ENCODE measurements at regions not wholly inside any gene's neighbourhood (a gene's known extent, or its start where the extent isn't known, plus 50 kb on each side); places are given as distances from the start of the nearest gene placed in this dataset.

DNA sequence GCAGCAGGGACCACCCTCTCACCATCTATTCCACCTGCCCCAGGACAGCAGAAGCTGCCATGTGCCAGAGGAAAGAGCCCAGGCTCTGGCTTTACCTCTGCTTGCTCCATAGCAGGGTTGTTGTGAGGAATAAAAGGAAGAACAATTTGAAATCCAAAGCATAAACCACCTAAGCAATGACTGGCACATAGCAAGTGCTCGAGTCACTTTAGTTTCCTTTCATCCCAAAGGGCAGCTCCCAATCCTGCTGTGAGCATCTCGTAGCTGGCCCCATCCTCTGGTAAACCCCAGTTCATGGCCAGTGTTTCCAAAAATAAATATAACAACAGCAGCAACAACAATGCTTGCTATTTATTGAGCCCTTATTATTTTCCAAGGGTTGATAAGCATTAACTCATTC is 923.5 kb downstream of the EPHA4 start:
- DNase-seq (ENCODE audit: low read depth in 2 of 2): no peak

DNA sequence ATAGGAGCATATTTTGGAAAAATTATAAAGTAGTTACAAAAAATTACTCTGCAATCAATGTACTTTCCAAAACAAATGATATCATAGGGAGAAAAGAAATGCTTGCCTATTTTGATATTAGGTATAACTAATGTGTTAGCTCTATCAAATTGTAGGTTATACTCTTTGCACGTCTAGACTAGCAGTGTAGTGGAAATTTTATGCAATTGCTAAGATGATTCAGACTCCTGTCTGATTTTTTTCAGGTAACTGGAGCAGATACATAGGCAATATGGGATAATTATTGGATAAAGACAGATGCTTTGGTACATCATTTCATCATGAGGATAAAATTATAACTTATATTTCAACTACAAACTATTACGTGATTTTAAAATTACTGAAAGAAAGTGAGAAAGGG is 918.3 kb downstream of the EPHA4 start:
- no peak for DNase-seq (ENCODE audit: low read depth in 2 of 2)

DNA sequence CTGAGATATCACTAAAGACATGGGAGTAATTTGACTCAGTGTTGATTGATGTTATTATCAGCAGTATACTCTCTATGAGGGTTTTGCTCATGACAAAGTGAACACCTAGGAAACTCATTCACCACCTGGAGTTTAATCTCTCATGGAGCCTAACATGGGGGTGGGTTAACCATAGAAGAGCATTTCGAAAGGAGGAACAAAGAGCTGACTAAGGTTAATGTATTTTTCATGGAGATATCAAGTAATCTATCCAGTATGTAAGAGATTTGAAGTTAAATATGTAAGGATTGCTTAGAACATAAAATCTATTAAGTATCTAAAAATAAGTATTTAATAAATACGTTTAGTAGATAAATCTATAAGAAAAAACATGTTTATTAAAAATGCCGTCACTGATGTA is 917.8 kb downstream of the EPHA4 start:
- DNase-seq (ENCODE audit: low read depth in 2 of 2): no peak

DNA sequence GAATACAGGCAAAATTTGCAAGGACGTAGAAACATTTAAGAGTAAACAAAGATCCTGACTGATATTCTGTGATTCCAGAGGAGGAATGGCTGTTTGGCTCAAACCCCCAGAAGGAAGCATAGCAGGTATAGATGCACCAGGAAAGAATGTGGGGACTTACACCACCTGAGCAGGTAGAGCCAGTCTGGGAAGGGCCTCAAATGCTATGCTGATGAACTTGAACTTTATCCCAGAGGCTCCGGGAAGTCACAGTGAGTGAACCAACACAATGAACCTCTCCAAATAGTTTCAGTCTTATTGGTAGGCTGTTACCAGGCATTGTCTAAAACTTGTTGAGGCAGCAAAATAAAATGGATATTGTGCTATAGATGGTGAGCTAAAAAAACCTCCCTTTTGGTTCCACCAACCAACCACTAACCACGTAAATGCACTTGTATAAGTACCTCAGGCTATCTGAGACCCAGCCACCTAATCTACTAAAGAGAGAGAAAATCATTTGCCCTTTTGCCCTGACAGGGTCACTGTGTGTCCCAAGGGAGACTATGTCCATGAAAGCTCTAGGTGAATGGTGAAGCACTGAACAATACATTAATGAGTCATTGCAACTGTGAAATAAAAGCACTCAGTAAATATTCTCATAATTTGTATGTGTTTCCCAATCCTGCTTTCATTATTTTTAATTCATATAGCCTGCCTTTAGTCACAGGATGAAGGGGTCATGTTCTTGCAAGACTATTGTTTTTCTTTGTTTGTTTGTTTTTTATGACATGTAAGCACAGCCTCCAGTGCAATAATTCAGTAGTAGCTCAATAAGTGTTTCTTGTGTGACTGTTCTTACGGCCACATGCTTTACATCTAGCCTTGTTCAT is 911.6 kb downstream of the EPHA4 start:
- no peak for DNase-seq (ENCODE audit: low read depth in 2 of 2)

DNA sequence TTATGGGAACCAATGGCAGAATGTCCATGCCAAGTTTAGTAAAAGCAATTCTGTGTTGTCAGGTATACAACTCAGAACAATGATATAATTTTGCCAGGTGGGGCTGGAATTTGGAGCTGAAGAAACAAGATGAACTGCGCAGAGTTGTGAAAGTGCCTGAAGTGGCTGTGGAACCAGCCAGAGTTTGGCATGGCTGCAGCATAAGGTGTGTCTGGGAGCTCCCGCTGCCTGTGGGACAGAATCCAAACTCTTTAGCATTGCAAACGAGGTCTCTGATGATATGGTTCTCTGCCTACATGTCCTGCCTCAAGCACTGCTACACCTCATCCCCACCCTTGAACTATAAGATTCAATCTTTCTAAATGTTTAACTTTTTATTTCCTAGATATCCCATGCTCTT is 909.7 kb downstream of the EPHA4 start:
- DNase-seq (ENCODE audit: low read depth in 2 of 2): no peak

DNA sequence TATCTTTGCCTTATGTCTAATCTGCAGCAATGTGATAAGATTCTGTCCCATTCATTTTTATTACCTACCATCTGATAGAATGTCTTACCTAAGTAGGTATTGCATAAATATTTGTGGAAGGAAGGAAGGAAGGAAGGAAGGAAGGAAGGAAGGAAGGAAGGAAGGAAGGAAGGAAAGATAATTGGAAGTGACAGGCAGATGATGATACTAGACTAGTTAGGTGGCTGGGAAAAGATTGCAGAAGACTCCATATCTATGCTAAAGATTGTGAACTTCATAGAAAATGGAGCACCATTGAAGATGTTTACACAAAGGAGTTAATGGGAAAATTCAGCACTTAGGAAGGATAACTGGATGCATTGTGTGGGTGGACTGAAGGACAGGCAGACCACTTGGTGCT is 909.0 kb downstream of the EPHA4 start:
- DNase-seq (ENCODE audit: low read depth in 2 of 2): no peak

DNA sequence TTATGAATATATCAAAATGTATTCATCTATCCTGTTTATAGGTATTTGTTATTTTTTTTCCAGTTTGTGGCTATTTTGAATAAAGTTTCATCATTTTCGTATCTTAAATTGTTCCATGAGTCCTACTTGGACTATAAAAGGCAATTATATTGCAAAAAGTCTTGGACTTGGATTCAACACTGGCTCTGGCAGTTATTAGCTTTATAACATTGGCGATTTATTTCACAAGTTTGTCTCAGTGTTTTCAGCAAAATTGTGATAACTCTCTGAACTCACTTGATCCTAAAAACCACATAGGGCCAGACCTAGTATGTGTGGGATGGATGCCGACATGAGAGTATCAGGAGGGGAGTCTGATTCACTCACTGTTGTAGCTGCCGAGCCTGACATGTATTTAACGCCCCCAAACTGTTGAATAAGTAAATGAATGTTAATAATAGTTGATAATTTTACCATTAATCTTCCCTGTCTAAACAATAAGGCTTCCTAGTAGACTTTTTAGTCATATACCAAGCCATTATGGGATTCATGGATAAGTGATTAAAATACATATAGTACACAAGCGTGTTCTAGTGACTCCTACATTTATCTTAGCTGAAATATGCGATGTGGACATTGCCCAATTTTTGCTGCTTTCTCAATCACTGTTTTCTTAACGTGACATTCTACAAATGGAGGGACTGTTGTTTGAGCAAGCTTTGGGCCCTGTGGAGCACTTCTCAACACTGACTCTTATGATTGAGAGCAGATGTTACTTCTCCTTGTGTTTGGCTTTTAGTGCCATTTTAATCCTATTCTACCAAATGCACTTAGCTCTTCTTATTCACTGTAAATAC is 907.6 kb downstream of the EPHA4 start:
- no peak for DNase-seq (ENCODE audit: low read depth in 2 of 2)

DNA sequence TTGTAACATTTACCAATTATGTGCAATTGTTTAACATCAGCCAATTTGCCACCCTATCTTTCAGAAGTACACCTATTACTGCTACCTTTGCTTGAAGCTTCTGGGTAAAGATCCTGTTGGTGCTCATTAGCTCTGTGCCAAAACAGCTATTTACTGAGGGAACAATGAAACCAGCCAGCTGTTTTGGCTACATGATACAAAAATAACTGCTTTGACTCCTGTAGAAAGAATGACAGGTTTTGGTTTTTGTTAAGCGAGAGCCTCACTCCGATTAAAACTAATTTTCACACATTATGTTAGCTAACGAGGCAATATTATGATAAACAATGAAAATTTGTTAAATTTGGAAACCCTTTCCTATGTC is 907.0 kb downstream of the EPHA4 start:
- DNase-seq (ENCODE audit: low read depth in 2 of 2): no peak

DNA sequence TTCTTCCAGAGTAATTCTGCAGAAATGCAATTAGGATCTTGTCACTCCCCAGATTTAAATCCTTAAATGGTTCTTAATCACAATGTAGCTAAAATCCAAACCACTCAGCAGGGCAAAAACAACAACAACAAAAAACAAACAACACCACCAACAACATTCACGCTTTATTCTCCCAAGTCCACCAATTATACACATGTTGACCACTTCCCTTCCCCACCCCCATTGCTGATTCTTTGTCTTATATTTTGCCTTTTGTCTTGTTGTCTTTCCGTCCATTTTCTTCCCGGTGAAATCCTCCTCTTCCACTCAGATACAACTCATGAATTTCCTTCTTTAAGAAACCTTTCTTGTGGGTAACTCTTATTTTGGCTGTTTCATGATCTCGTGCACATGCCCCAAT is 902.8 kb downstream of the EPHA4 start:
- no peak for DNase-seq (ENCODE audit: low read depth in 2 of 2)

DNA sequence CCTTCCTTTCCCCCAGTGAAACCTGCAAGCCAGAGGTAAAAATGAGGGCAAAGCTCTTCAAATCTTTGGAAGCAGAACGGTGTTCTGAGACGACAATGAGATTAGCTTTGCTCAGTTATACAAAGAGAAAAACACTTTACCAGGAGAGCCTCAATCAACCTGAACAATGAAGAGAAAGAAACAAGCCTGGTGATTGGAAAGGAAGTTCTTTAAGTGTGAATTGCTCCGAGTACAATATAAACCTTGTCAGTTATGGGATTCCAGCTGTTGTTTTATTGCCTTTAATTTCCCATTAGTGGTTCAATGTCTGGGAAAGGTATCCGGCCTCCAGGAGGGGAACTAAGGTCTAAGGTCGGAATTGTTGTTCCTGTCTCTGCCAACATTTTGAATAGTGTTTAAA is 901.6 kb downstream of the EPHA4 start:
- DNase-seq (ENCODE audit: low read depth in 2 of 2): no peak

DNA sequence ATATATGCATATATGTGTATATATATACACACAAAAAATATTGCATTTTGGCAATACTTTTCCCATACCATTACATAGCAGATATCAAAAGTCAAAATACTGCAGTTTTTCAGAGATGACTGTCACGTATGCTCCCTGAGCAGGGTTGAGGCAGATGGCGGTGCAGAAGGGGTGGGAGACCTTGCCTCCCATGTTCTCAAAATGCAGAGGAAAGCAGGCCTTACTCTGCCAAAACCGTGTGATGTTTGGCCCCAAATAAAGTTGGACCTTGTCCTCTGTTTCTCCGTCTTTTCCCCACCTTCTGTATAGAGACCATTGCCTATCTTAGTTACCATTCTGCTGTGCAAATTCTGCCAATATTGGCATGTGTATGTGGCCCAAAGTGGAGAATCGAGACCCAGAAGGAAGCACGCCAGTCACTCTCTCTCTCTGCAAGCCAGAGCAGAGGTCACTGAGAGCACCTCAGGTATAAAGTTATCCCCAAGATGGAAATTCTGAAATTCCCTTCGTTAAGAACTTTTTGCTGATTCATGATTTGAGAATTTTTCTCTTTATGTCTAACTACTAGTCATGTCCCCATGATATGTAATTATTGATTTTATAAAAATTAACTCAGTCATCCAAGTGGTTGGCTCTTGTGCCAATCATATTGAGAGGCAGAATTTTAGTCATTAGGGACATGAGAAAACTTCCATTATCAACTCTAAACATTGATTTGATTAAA is 898.8 kb downstream of the EPHA4 start:
- no peak for DNase-seq (ENCODE audit: low read depth in 2 of 2)

DNA sequence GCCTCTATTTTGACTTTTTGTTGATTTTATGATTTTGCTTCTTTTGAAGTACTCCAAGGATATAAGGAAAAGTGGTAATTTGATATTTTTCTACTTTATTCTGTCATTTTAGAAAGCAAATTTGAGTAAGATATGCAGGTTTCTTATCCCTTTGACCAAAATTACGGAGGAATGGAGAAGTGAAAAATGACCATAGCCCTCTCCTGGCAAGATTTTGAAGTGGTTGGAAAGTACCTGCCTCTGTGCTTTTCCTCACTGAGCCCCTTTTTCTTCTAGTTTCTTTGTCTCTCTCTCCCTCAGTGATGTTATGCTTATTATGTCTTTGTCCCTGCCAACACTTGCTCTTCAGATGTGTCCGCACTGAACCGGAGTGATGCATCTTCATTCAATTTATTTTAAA is 898.1 kb downstream of the EPHA4 start:
- DNase-seq (ENCODE audit: low read depth in 2 of 2): no peak

DNA sequence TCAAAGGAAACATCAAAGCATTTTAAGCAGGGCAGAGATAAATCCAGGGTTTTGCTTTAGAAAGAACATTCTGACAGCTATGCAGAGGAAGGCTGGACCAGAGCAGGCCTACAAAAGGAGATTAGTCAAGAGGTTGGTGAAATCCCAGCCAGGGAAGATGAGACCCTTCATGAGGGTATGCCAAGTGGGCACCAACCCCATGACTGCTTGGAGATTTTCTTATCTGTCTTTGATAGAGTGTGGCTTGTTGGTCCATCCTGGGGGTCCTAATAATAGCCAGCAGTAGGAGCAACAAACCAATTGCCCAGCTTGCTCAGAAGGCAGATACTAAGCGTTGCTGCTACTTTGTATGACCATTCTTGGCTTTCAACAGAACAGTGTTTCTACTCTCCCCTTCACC is 895.4 kb downstream of the EPHA4 start:
- DNase-seq (ENCODE audit: low read depth in 2 of 2): no peak

DNA sequence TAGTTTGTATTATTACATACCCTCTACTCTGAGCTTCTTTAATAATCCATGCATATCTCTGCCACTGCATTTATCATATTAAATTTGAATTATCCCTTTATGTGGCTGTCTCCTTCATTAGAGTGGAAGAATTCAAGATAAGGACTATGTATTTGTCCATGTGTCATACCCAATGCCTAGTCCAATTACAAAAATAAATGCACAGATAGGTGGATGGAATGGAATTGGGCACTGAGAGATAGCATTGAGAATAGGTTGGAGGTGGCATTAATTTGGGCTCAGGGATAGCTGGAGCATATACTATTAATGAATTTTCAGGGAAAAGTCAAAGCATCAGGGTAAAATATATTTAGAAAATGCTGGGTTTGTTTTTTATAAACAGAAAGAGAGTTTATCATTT is 893.2 kb downstream of the EPHA4 start:
- DNase-seq (ENCODE audit: low read depth in 2 of 2): no peak

DNA sequence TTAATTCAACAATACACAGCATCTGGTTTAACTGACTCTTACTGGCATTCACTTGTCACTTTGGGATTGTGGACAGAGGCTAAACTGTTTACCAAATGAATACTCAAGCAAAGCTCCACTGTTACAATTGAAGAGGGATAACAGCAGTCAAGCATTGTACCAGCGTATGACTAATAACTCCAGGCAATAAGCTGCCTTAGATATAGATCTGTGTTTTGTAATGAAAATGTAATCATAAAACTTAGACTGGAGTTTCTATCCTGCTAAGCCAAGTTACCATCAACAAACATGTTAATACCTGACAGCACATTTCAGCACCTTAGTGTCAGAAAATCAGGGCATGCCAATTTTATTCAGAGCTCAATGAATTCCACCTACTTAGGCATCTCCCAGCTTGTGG is 889.5 kb downstream of the EPHA4 start:
- no peak for DNase-seq (ENCODE audit: low read depth in 2 of 2)

DNA sequence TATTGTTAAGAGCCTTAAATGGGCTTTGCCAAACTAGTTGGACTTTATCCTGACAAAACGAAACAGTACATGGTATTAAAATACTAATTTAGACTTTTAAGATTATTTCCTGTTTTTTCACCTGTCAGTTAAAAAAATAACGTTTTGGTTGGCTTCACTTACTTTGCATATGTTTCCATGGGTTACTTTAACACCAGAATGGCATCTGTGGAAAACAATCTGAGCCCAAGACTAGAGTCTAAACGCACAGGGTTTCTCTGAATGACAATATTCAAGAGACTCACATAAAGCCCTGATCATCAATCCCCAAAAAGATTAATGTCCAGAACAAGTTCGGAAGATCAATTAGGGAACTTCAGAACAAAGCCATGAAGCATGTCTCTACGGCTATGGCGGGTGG is 888.0 kb downstream of the EPHA4 start:
- no peak for DNase-seq (ENCODE audit: low read depth in 2 of 2)

DNA sequence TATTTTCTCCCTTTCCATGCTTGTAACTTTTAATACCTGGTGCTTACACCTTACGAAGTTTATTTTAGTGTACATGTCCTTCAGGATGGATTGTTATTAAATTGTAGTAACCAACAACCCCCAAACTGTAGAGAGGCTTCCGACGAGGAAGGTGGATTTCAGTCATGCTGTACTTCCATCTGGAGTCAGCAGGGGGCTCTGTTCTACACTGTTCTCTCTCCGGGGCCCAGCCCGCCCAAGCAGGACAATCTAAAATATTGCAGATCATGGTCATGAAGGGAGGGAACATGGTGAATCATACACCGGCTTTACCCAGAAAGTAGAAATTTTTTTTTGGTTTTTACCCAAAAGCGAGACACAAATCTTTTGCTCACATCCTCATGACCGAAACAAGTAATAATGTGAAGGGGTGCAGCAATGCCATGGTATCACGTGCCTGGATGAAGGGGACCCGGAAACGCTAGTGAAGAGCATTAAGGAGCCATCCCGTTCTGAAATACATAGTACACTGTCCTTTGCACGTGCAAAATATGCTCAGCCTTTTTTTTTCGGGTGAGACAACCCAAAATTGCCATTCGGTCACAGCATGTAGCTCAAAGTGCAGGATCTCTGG is 884.8 kb downstream of the EPHA4 start:
- DNase-seq (ENCODE audit: low read depth in 2 of 2): peak; percentile 38 to 43

DNA sequence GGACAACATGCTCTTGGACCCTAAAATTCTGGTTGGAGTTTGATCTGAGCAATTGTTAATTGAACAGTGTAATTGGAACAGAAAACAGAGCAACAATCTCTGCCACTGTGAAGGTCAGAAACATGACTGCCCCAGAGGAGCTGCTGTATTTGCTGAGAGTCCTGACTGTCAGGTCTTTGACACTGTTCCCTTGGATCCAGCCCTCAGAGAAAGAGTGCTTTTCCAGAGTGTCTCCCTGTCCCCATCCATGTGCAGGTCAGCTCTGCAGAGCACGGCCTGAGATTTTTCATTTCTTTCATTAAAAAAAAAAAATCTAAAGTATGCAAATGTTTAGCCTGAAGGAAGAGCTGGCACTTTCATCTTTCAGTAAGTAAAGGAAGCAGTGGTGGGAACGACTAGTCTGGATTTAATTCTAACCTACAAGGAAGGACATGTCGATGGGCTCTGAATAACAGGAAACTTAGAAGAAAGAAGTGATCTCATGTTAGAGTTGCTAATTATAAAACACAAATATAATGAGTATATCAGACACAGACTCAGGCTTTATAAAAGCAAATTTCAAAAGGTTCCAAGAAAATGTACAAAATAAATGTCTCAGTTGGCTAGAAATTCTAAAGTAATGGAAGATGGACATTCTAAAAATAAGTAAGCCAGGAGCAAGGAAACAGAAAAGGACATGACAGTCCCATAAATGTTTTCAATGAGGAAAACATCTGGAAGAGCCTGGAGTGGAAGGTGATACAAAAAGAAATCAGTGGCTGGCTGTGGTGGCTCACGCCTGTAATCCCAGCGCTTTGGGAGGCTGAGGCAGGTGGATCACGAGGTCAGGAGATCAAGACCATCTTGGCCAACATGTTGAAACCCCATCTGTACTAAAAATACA is 876.5 kb downstream of the EPHA4 start:
- DNase-seq (ENCODE audit: low read depth in 2 of 2): no peak

DNA sequence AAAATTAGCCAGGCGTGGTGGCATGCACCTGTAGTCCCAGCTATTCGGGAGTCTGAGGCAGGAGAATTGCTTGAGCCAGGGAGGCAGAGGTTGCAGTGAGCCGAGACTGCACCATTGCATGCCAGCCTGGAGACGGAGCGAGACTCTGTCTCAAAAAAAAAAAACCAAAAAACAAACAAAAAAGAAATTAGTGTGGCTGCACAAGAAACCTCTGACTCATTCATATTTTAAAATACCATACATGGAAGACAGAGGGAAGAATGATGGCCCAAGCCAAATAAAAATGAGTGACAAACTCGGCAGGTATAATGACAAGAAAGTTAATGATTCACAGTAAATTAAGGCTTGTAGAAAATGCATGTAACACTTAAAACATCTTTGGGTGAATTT is 875.8 kb downstream of the EPHA4 start:
- DNase-seq (ENCODE audit: low read depth in 2 of 2): no peak

DNA sequence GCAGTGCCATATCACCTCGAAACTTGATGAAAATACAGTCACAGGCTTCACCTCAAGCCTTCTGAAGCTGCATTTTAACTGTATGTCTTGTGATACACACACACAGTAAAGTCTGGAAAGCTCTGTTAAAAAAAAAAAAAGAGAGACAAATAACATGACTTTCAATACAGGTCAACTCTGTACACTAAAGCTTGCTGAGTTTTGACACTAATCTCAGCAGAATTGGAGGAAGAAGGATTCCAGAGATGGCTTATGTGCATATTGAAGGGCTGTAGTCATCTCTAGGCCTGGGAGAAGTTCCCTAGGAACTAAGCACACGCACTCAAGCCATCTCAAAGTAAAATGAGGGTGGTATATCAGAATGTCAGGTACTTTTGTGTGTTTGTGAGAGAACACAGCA is 875.1 kb downstream of the EPHA4 start:
- DNase-seq (ENCODE audit: low read depth in 2 of 2): no peak

DNA sequence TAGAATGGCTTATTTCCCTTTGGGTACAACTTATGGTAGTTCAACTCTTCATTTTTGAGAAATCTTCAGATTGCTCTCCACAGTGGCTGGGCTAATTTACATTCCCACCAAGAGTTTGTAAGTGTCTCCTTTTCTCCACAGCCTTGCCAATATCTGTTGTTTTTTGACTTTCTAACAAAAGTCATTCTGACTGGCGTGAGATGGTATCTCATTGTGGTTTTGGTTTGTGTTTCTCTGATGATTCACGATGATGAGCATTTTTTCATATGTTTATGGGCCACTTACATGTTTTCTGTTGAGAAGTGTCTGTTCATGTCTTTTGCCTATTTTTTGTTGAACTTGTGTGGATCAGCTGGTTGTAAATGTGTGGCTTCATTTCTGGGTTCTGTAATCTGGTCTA is 871.0 kb downstream of the EPHA4 start:
- no peak for DNase-seq (ENCODE audit: low read depth in 2 of 2)

Measured in activated CD4-positive, alpha-beta T cell treated with anti-CD3 and anti-CD28 coated beads for 24 hours (primary cell).